SK-N-SH (cell line): ENCODE measurements at regions not wholly inside any gene's neighbourhood (a gene's known extent, or its start where the extent isn't known, plus 50 kb on each side); places are given as distances from the start of the nearest gene placed in this dataset.

Experiments used
- CTCF ChIA-PET: fragments of 300-600, 350-600 bp; formaldehyde crosslinking; extraction: SDS; loops from one replicate; lab custom pipeline; 2021; lab: Yijun Ruan, JAX
- POLR2A ChIA-PET: fragments of 350-600 bp; sonication (Branson Sonifier 250); formaldehyde crosslinking; extraction: SDS; loops from one replicate; lab custom pipeline; 2020; ENCODE audit warnings: antibody characterized with exemption, inconsistent platforms; lab: Yijun Ruan, JAX
- DNase-seq: peaks from one replicate; pipeline ENCODE4 v3.0.0; 2012
- H2AFZ ChIP-seq: fragments of 200-600 bp; sonication (generic); 2 replicates; pipeline ENCODE4 v1.8.1; 2016; ENCODE audit warnings: antibody characterized with exemption, mild to moderate bottlenecking, low read depth
- H3F3A ChIP-seq: fragments of 200-600 bp; sonication (generic); replicated peaks from 2 replicates; pipeline ENCODE3; 2016; ENCODE audit warnings: antibody characterized with exemption, mild to moderate bottlenecking; ENCODE audit not compliant: insufficient read depth
- H3K27ac ChIP-seq, 2 experiments: fragments of 200-500 bp in 1 of 2; fragments of 200-600 bp in 1 of 2; sonication (Bioruptor generic) in 1 of 2; sonication (generic), shearing (Covaris generic) in 1 of 2; 2 replicates each; pipeline versions ENCODE4 v1.5.1 to v1.6.1; 2014 to 2016; ENCODE audit warnings: low read depth in 2 of 2, inconsistent platforms in 1 of 2, low read length in 1 of 2, mild to moderate bottlenecking in 1 of 2, mixed read lengths in 1 of 2
- H3K27me3 ChIP-seq: fragments of 200-600 bp; sonication (generic), shearing (Covaris generic); 2 replicates; pipeline ENCODE4 v1.6.1; 2016; ENCODE audit warnings: mixed run types; ENCODE audit not compliant: insufficient read depth
- H3K36me3 ChIP-seq, 2 experiments: fragments of 200-500 bp in 1 of 2; fragments of 200-600 bp in 1 of 2; sonication (Bioruptor generic) in 1 of 2; sonication (generic) in 1 of 2; replicated peaks in 1 of 2; 2 replicates each; pipeline versions ENCODE3 to v1.5.1; 2014 to 2016; ENCODE audit warnings: low read length in 1 of 2, mild to moderate bottlenecking in 1 of 2; ENCODE audit not compliant: insufficient read depth in 2 of 2, control insufficient read depth in 1 of 2
- H3K4me1 ChIP-seq, 2 experiments: fragments of 200-500 bp in 1 of 2; fragments of 200-600 bp in 1 of 2; sonication (Bioruptor generic) in 1 of 2; sonication (generic), shearing (Covaris generic) in 1 of 2; 2 replicates each; pipeline versions ENCODE4 v1.5.1 to v1.6.1; 2014 to 2016; ENCODE audit warnings: low read depth in 1 of 2, low read length in 1 of 2, mixed run types in 1 of 2; ENCODE audit not compliant: insufficient read depth in 2 of 2, control insufficient read depth in 1 of 2
- H3K4me2 ChIP-seq: fragments of 200-600 bp; sonication (generic), shearing (Covaris generic); 2 replicates; pipeline ENCODE4 v1.6.1; 2017; ENCODE audit warnings: mixed run types
- H3K4me3 ChIP-seq, 2 experiments: fragments of 200-500 bp in 1 of 2; fragments of 200-600 bp in 1 of 2; sonication (Bioruptor generic) in 1 of 2; sonication (generic), shearing (Covaris generic) in 1 of 2; 2 replicates each; pipeline versions ENCODE4 v1.5.1 to v1.8.1; 2014 to 2016; ENCODE audit warnings: low read depth in 2 of 2, inconsistent platforms in 1 of 2, low read length in 1 of 2, mild to moderate bottlenecking in 1 of 2, mixed read lengths in 1 of 2, moderate library complexity in 1 of 2
- H3K79me2 ChIP-seq: fragments of 200-600 bp; sonication (generic); 2 replicates; pipeline ENCODE4 v1.8.1; 2017; ENCODE audit warnings: mild to moderate bottlenecking; ENCODE audit not compliant: insufficient read depth
- H3K9ac ChIP-seq: fragments of 200-600 bp; sonication (generic); 2 replicates; pipeline ENCODE4 v1.6.1; 2017; ENCODE audit warnings: mixed run types
- H3K9me2 ChIP-seq: fragments of 200-600 bp; sonication (generic); 2 replicates; pipeline ENCODE4 v1.6.1; 2017; ENCODE audit warnings: mixed run types
- H3K9me3 ChIP-seq: fragments of 200-600 bp; sonication (generic); 2 replicates; pipeline ENCODE4 v1.6.1; 2017; ENCODE audit warnings: mixed run types, mild to moderate bottlenecking, moderate library complexity
- H4K20me1 ChIP-seq: fragments of 200-600 bp; sonication (generic); 2 replicates; pipeline ENCODE4 v1.6.1; 2017; ENCODE audit warnings: mild to moderate bottlenecking, mixed run types; ENCODE audit not compliant: insufficient read depth
- CHD2 ChIP-seq: fragments of 150-350 bp; IDR thresholded peaks from 2 replicates; pipeline ENCODE4 v1.6.1; 2018; ENCODE audit warnings: low read length; ENCODE audit not compliant: partially characterized antibody
- CTCF ChIP-seq: fragments of 200-600 bp; sonication (generic); IDR thresholded peaks from 2 replicates; pipeline ENCODE4 v1.6.1; 2017; ENCODE audit warnings: antibody characterized with exemption, mild to moderate bottlenecking, moderate library complexity
- ELF1 ChIP-seq: IDR thresholded peaks from 2 replicates; pipeline ENCODE4 v1.4.0; 2012
- EZH2phosphoT487 ChIP-seq: fragments of 200-600 bp; sonication (generic); IDR thresholded peaks from 2 replicates; pipeline ENCODE4 v1.6.1; 2017; ENCODE audit warnings: low read depth, mixed run types, mild to moderate bottlenecking, antibody characterized with exemption, moderate library complexity, borderline replicate concordance
- FOSL2 ChIP-seq: IDR thresholded peaks from 2 replicates; pipeline ENCODE4 v1.4.0; 2012; ENCODE audit warnings: low read depth, mild to moderate bottlenecking, moderate library complexity, borderline replicate concordance
- GABPA ChIP-seq: IDR thresholded peaks from 2 replicates; pipeline ENCODE4 v1.4.0; 2012; ENCODE audit warnings: low read depth, mild to moderate bottlenecking
- IRF3 ChIP-seq: fragments of 150-350 bp; IDR thresholded peaks from 2 replicates; pipeline ENCODE4 v1.6.1; 2016; ENCODE audit warnings: mild to moderate bottlenecking, low read depth, low read length
- MAX ChIP-seq: IDR thresholded peaks from 2 replicates; pipeline ENCODE4 v1.4.0; 2012; ENCODE audit warnings: low read depth
- MXI1 ChIP-seq: IDR thresholded peaks from 2 replicates; pipeline ENCODE4 v1.6.1; 2012; ENCODE audit warnings: mild to moderate bottlenecking, low read depth, low read length, improper control_type of control experiment
- NFIC ChIP-seq: IDR thresholded peaks from 2 replicates; pipeline ENCODE4 v1.4.0; 2012; ENCODE audit warnings: borderline replicate concordance
- NRF1 ChIP-seq: IDR thresholded peaks from 2 replicates; pipeline ENCODE4 v1.6.1; 2012; ENCODE audit warnings: low read depth, mild to moderate bottlenecking, low read length
- RAD21 ChIP-seq: IDR thresholded peaks from 2 replicates; pipeline ENCODE4 v1.6.1; 2012; ENCODE audit warnings: mild to moderate bottlenecking, low read length
- REST ChIP-seq: IDR thresholded peaks from 2 replicates; pipeline ENCODE4 v1.6.1; 2012; ENCODE audit warnings: mild to moderate bottlenecking, low read depth, low read length, moderate library complexity
- SMC3 ChIP-seq: IDR thresholded peaks from 2 replicates; pipeline ENCODE4 v1.6.1; 2012; ENCODE audit warnings: low read depth, low read length, improper control_type of control experiment
- TCF12 ChIP-seq: IDR thresholded peaks from 2 replicates; pipeline ENCODE4 v1.4.0; 2012
- USF1 ChIP-seq: IDR thresholded peaks from 2 replicates; pipeline ENCODE4 v1.4.0; 2012; ENCODE audit warnings: low read depth, borderline replicate concordance
- YY1 ChIP-seq: IDR thresholded peaks from 2 replicates; pipeline ENCODE4 v1.4.0; 2012; ENCODE audit warnings: low read depth, mild to moderate bottlenecking
- WGBS: methylation state at CpG from one replicate; pipeline ENCODE4 v1.1.6; 2017; ENCODE audit warnings: low lambda C conversion rate; 5-methylcytosine and 5-hydroxymethylcytosine counted together
- TF ChIP-seq, protein P1 (sequence below): IDR thresholded peaks from 2 replicates; pipeline ENCODE4; 2012

DNA sequence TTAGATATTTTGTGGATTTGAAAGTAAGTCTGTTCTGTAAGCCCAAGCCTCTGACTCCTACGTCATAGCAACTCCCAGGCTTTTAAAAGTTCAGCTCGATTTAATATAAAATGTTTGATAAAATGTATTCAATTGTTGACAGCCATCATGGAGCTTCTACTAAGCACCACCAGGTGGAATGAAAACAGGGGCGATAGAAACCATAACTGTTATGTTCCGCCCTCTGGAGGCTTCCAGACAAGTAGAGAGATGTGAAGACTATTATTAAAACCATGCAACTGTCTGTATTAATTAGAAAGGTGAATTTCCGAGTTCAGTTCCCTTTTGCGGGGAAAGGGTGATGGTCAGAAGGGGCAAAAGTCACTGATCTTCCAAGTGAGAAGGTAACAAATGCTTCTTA, 292.2 kb downstream of the NR2F2 start:
- Histone ChIP-seq H3K9me3 (0 out of 2 replicates have a peak, but pooled peaks cover 3% of the 10 kb centered on the region), H3K4me3 (no peak overlapping the region), H3K79me2 (no peaks in the 10 kb centered on the region), H3K27ac (no peak overlapping the region), H3K9ac (no peak overlapping the region), H3K4me2 (no peak overlapping the region), H3K27me3 (no peaks in the 10 kb centered on the region), H4K20me1 (no peaks in the 10 kb centered on the region), H3K9me2 (no peaks in the 10 kb centered on the region), H3K36me3 (no peaks in the 10 kb centered on the region), H2AFZ (no peak overlapping the region), H3K4me1 (no peaks in the 10 kb centered on the region; a peak in 2 of 4 replicates), H3F3A (no peaks in the 10 kb centered on the region)
- TF ChIP-seq, protein P1, sequence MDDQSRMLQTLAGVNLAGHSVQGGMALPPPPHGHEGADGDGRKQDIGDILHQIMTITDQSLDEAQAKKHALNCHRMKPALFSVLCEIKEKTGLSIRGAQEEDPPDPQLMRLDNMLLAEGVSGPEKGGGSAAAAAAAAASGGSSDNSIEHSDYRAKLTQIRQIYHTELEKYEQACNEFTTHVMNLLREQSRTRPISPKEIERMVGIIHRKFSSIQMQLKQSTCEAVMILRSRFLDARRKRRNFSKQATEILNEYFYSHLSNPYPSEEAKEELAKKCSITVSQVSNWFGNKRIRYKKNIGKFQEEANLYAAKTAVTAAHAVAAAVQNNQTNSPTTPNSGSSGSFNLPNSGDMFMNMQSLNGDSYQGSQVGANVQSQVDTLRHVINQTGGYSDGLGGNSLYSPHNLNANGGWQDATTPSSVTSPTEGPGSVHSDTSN: no peak
- no peak for TF ChIP-seq NRF1
- no peak for TF ChIP-seq TCF12
- TF ChIP-seq SMC3: no peak
- TF ChIP-seq REST: no peak
- TF ChIP-seq NFIC: no peak
- no peak for TF ChIP-seq GABPA
- TF ChIP-seq MXI1: no peak
- TF ChIP-seq RAD21: no peak
- TF ChIP-seq IRF3: no peak
- TF ChIP-seq YY1: no peak
- no peak for TF ChIP-seq FOSL2
- TF ChIP-seq USF1: no peak
- TF ChIP-seq ELF1: no peak
- no peak for TF ChIP-seq MAX
- no peak for TF ChIP-seq EZH2phosphoT487
- no peak for TF ChIP-seq CHD2
- TF ChIP-seq CTCF: no peak
- POLR2A ChIA-PET: no interaction called here
- CTCF ChIA-PET: no interaction called here
- 14% methylated on average over 6 of the region's 6 CpGs for WGBS
- DNase-seq: no peak
